Smooth muscle cell (in vitro differentiated cells): ENCODE measurements at regions not wholly inside any gene's neighbourhood (a gene's known extent, or its start where the extent isn't known, plus 50 kb on each side); places are given as distances from the start of the nearest gene placed in this dataset.

ENCODE experiments used
- DNase-seq: peaks from one replicate; lab custom pipeline; 2025; ENCODE audit not compliant: unreplicated experiment; lab: John Stamatoyannopoulos, UW
- H2AFZ ChIP-seq: fragments of 200-600 bp; sonication (generic); 2 replicates; pipeline ENCODE4 v1.6.0; 2016; ENCODE audit warnings: antibody characterized with exemption, low read depth, mild to moderate bottlenecking
- H3F3A ChIP-seq: fragments of 200-600 bp; sonication (generic); 2 replicates; pipeline ENCODE4 v1.6.0; 2017; ENCODE audit warnings: antibody characterized with exemption, low read depth
- H3K27ac ChIP-seq: fragments of 200-600 bp; sonication (generic); 2 replicates; pipeline ENCODE4 v1.5.1; 2016; ENCODE audit warnings: low read depth, mild to moderate bottlenecking
- H3K27me3 ChIP-seq: fragments of 200-600 bp; sonication (generic); 2 replicates; pipeline ENCODE4 v1.6.1; 2016; ENCODE audit warnings: low read depth, mild to moderate bottlenecking
- H3K36me3 ChIP-seq: fragments of 200-600 bp; sonication (generic); 2 replicates; pipeline ENCODE4 v1.5.1; 2016; ENCODE audit warnings: low read depth
- H3K4me1 ChIP-seq: fragments of 200-600 bp; sonication (generic); 2 replicates; pipeline ENCODE4 v1.5.1; 2016; ENCODE audit warnings: low read depth
- H3K4me2 ChIP-seq: fragments of 200-600 bp; sonication (generic); 2 replicates; pipeline ENCODE4 v1.6.0; 2016; ENCODE audit warnings: mild to moderate bottlenecking
- H3K4me3 ChIP-seq: fragments of 200-600 bp; sonication (generic); 2 replicates; pipeline ENCODE4 v1.5.1; 2016; ENCODE audit warnings: mild to moderate bottlenecking
- H3K79me2 ChIP-seq: fragments of 200-600 bp; sonication (generic); 2 replicates; pipeline ENCODE4 v1.6.0; 2016; ENCODE audit warnings: low read depth, mild to moderate bottlenecking
- H3K9ac ChIP-seq: fragments of 200-600 bp; sonication (generic); 2 replicates; pipeline ENCODE4 v1.6.0; 2016; ENCODE audit warnings: low read depth
- H3K9me3 ChIP-seq: fragments of 200-600 bp; sonication (generic); replicated peaks from 2 replicates; pipeline ENCODE4 v1.5.1; 2016; ENCODE audit warnings: low read depth
- H4K20me1 ChIP-seq: fragments of 200-600 bp; sonication (generic); 2 replicates; pipeline ENCODE4 v1.6.0; 2016; ENCODE audit warnings: low read depth
- CTCF ChIP-seq: fragments of 200-600 bp; sonication (generic); IDR thresholded peaks from 2 replicates; pipeline ENCODE4 v1.5.1; 2017; ENCODE audit warnings: borderline replicate concordance, mild to moderate bottlenecking, antibody characterized with exemption; ENCODE audit not compliant: insufficient read depth, poor library complexity, severe bottlenecking
- WGBS: methylation state at CpG from one replicate; pipeline ENCODE4 v1.1.7; 2016; ENCODE audit warnings: low lambda C conversion rate; 5-methylcytosine and 5-hydroxymethylcytosine counted together

GRCh38 chr1:218896202-218896601, 277.5 kb upstream of the LYPLAL1 start:
- no peak overlapping the region for H3K4me3 ChIP-seq
- no peak for TF ChIP-seq CTCF
- no peak overlapping the region for H3K9ac ChIP-seq
- no peaks in the 10 kb centered on the region for H4K20me1 ChIP-seq
- H3K79me2 ChIP-seq, result no peaks in the 10 kb centered on the region
- H3F3A ChIP-seq, result no peaks in the 10 kb centered on the region
- DNase-seq, result no peak
- H3K4me2 ChIP-seq, result no peak overlapping the region
- H3K27ac ChIP-seq, result no peak overlapping the region
- H3K36me3 ChIP-seq, result no peaks in the 10 kb centered on the region
- no peaks in the 10 kb centered on the region for H3K9me3 ChIP-seq
- no peaks in the 10 kb centered on the region for H3K27me3 ChIP-seq
- 75% methylated on average over 5 of the region's 5 CpGs for WGBS
- H3K4me1 ChIP-seq, result peaks cover 4% of the 10 kb centered on the region
- H2AFZ ChIP-seq, result no peak overlapping the region

DNA sequence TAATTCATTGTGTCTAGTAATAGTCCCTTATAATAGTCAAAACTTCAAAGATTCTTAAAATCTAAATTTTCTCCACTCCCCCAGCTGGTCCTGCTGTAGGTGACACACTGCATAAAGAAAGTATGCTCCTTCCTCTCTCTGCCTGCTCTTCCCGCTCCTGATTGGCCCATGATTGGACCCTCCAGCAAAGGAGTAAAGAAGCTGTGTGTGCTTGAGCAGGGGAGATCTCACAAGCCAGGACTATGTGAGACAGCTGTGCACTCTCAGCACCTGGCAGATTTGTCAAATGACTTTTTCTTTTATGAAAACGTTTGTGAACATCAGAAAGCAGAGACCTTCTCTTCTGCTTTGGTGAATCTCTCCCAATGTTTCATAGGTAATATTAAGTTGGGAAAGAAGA, 274.8 kb upstream of the LYPLAL1 start:
- Histone ChIP-seq H3K36me3 (no peaks in the 10 kb centered on the region), H3K4me1 (no peaks in the 10 kb centered on the region), H2AFZ (no peak overlapping the region), H3K4me2 (no peak overlapping the region), H3K27me3 (no peaks in the 10 kb centered on the region), H4K20me1 (no peaks in the 10 kb centered on the region), H3K27ac (no peak overlapping the region), H3K9me3 (no peaks in the 10 kb centered on the region), H3F3A (no peaks in the 10 kb centered on the region), H3K9ac (no peak overlapping the region), H3K4me3 (no peak overlapping the region), H3K79me2 (no peaks in the 10 kb centered on the region)
- WGBS, result 64% methylated on average over 2 of the region's 2 CpGs
- no peak for DNase-seq
- TF ChIP-seq CTCF, result no peak

GRCh38 chr1:218900615-218901014, 273.1 kb upstream of the LYPLAL1 start:
- no peaks in the 10 kb centered on the region for H4K20me1 ChIP-seq
- H3K9ac ChIP-seq, result no peak overlapping the region
- no peaks in the 10 kb centered on the region for H3K36me3 ChIP-seq
- no peak for DNase-seq
- no peak overlapping the region for H2AFZ ChIP-seq
- no peaks in the 10 kb centered on the region for H3K27me3 ChIP-seq
- H3K4me1 ChIP-seq, result no peaks in the 10 kb centered on the region
- no peaks in the 10 kb centered on the region for H3K79me2 ChIP-seq
- no peak for TF ChIP-seq CTCF
- H3K4me2 ChIP-seq, result no peak overlapping the region
- H3K27ac ChIP-seq, result no peak overlapping the region
- WGBS, result 84% methylated on average over 3 of the region's 3 CpGs
- H3K9me3 ChIP-seq, result no peaks in the 10 kb centered on the region
- H3F3A ChIP-seq, result no peaks in the 10 kb centered on the region
- no peak overlapping the region for H3K4me3 ChIP-seq

DNA sequence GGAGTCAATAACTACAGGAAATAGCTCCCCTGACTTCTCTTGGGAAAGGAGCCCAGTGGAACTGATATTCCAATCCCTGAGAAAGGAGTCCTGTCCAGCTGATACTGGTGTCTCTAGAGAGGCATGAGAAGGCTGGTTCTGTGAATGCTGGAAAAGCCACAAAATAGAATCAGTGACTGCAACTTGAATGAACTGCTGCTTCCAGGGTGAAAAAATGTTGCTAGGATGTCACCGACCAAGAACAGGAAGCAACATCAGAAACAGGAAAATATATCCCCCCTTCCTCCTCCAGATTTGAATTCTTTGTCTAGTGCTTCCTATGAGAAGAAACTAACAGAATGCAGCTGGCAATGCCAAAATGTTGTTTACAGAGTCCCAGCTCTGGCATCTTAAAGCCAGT, 269.3 kb upstream of the LYPLAL1 start:
- 50% methylated on average over 1 of the region's 1 CpG for WGBS
- Histone ChIP-seq H3K36me3 (no peaks in the 10 kb centered on the region), H4K20me1 (no peaks in the 10 kb centered on the region), H3K9ac (no peak overlapping the region), H3K27me3 (no peaks in the 10 kb centered on the region), H2AFZ (no peak overlapping the region), H3K4me1 (no peaks in the 10 kb centered on the region), H3K4me2 (no peak overlapping the region), H3K9me3 (no peaks in the 10 kb centered on the region), H3K79me2 (no peaks in the 10 kb centered on the region), H3F3A (no peaks in the 10 kb centered on the region), H3K27ac (no peak overlapping the region), H3K4me3 (no peak overlapping the region)
- no peak for TF ChIP-seq CTCF
- no peak for DNase-seq
